ENCODE measurements at regions not wholly inside any gene's neighbourhood (a gene's known extent, or its start where the extent isn't known, plus 50 kb on each side); places are given as distances from the start of the nearest gene placed in this dataset.

GRCh38 chr4:140247237-140247636 is 93.3 kb upstream of the MAML3 start:
- FAIRE-seq = no peak
- DNase-seq (ENCODE audit: insufficient read length, low spot score) = no peak
- no peak for TF ChIP-seq POLR2A (IDR thresholded peaks at IDR 0.05; ENCODE audit: low read depth, low read length)

- FAIRE-seq (no peak), DNase-seq (ENCODE audit: insufficient read length, low spot score) (no peak)
- TF ChIP-seq POLR2A (IDR thresholded peaks at IDR 0.05; ENCODE audit: low read depth, low read length) = no peak
Measured at GRCh38 chr4:140246216-140246615, 92.2 kb upstream of the MAML3 start.

- TF ChIP-seq POLR2A (IDR thresholded peaks at IDR 0.05; ENCODE audit: low read depth, low read length) = no peak
- DNase-seq (ENCODE audit: insufficient read length, low spot score) (no peak), FAIRE-seq (no peak)
Measured at GRCh38 chr4:140244328-140244727, 90.3 kb upstream of the MAML3 start.

- TF ChIP-seq POLR2A (IDR thresholded peaks at IDR 0.05; ENCODE audit: low read depth, low read length) = no peak
- FAIRE-seq (no peak), DNase-seq (ENCODE audit: insufficient read length, low spot score) (no peak)
Measured at GRCh38 chr4:140243278-140243753, 89.3 kb upstream of the MAML3 start.

- no peak for TF ChIP-seq POLR2A (IDR thresholded peaks at IDR 0.05; ENCODE audit: low read depth, low read length)
- DNase-seq (ENCODE audit: insufficient read length, low spot score) = no peak
- FAIRE-seq = no peak
Measured at GRCh38 chr4:140242357-140243277, 88.6 kb upstream of the MAML3 start.

GRCh38 chr4:140240237-140240636 is 86.3 kb upstream of the MAML3 start:
- no peak for TF ChIP-seq POLR2A (IDR thresholded peaks at IDR 0.05; ENCODE audit: low read depth, low read length)
- no peak for DNase-seq (ENCODE audit: insufficient read length, low spot score)
- FAIRE-seq = no peak

- DNase-seq (ENCODE audit: insufficient read length, low spot score) (no peak), FAIRE-seq (no peak)
Measured at GRCh38 chr4:140239311-140239710, 85.3 kb upstream of the MAML3 start.

GRCh38 chr4:140238351-140239056 is 84.5 kb upstream of the MAML3 start:
- DNase-seq (ENCODE audit: insufficient read length, low spot score) (no peak), FAIRE-seq (no peak)
- no peak for TF ChIP-seq POLR2A (IDR thresholded peaks at IDR 0.05; ENCODE audit: low read depth, low read length)

More at GRCh38 chr4:140239311-140239710, 85.3 kb upstream of the MAML3 start:
- TF ChIP-seq POLR2A (IDR thresholded peaks at IDR 0.05; ENCODE audit: low read depth, low read length) = no peak

- no peak for DNase-seq (ENCODE audit: insufficient read length, low spot score)
- no peak for FAIRE-seq
- TF ChIP-seq POLR2A (IDR thresholded peaks at IDR 0.05; ENCODE audit: low read depth, low read length) = 0 out of 2 replicates have a peak, but pooled peaks have one; percentile 12
Measured at GRCh38 chr4:140237616-140238350, 83.8 kb upstream of the MAML3 start.

GRCh38 chr4:140236654-140237169 is 82.7 kb upstream of the MAML3 start:
- FAIRE-seq = no peak
- no peak for DNase-seq (ENCODE audit: insufficient read length, low spot score)
- TF ChIP-seq POLR2A (IDR thresholded peaks at IDR 0.05; ENCODE audit: low read depth, low read length) = no peak

- no peak for DNase-seq (ENCODE audit: insufficient read length, low spot score)
- TF ChIP-seq POLR2A (IDR thresholded peaks at IDR 0.05; ENCODE audit: low read depth, low read length) = no peak
- no peak for FAIRE-seq
Measured at GRCh38 chr4:140234697-140235060, 80.7 kb upstream of the MAML3 start.

- DNase-seq (ENCODE audit: insufficient read length, low spot score) (peak; percentile 22), FAIRE-seq (no peak)
- TF ChIP-seq POLR2A (IDR thresholded peaks at IDR 0.05; ENCODE audit: low read depth, low read length) = no peak
Measured at GRCh38 chr4:140233791-140234696, 80.1 kb upstream of the MAML3 start.

- no peak for DNase-seq (ENCODE audit: insufficient read length, low spot score)
- no peak for TF ChIP-seq POLR2A (IDR thresholded peaks at IDR 0.05; ENCODE audit: low read depth, low read length)
- FAIRE-seq = no peak
Measured at GRCh38 chr4:140229881-140230280, 75.9 kb upstream of the MAML3 start.

Data from H54 (cell line).